HEK293T (cell line): ENCODE measurements at regions not wholly inside any gene's neighbourhood (a gene's known extent, or its start where the extent isn't known, plus 50 kb on each side); places are given as distances from the start of the nearest gene placed in this dataset.

Experiments used
- HDGF ChIP-seq: fragments of 450-650 bp; IDR thresholded peaks from 2 replicates; pipeline ENCODE4 v1.6.1; 2017; ENCODE audit warnings: antibody characterized with exemption, borderline replicate concordance
- SUZ12 ChIP-seq: fragments of 450-650 bp; IDR thresholded peaks from 2 replicates; pipeline ENCODE4 v1.6.1; 2016; ENCODE audit warnings: mild to moderate bottlenecking

- TF ChIP-seq SUZ12 (no peak), HDGF (no peak)
Observed at GRCh38 chr9:19967888-19968459, 179.1 kb upstream of the SLC24A2 start.
